NT2/D1 (cell line): ENCODE measurements at regions not wholly inside any gene's neighbourhood (a gene's known extent, or its start where the extent isn't known, plus 50 kb on each side); places are given as distances from the start of the nearest gene placed in this dataset.

Experiments used
- SUZ12 ChIP-seq: IDR thresholded peaks from 2 replicates; pipeline ENCODE4 v1.6.1; 2011; ENCODE audit not compliant: insufficient read length, insufficient read depth; ENCODE audit errors: extremely low read depth
- YY1 ChIP-seq: IDR thresholded peaks from 2 replicates; pipeline ENCODE4 v1.6.1; 2011; ENCODE audit not compliant: insufficient read length, insufficient read depth
- ZNF274 ChIP-seq: IDR thresholded peaks from 2 replicates; pipeline ENCODE4 v1.6.1; 2011; ENCODE audit warnings: mild to moderate bottlenecking, low read depth, low read length

DNA sequence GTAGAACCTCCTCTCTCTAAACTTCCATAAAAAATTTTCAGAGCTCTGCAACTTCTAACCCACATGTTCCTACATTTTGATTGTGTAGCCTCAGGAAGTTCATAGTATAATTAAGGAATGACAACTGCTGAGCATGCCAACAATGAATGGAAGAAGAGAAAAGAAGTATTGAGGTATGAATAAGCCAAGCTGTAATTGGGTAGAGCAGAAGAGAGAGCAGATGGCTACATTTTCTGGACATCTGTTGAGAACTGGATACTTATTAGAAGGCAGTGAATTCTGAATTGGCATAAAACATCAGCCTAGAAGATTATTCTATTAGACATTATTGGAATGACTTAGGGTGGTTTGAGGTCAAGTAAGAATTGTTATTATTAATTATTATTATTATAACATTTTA lies 728.3 kb upstream of the PHF14 start:
- TF ChIP-seq YY1 (no peak), SUZ12 (no peak), ZNF274 (no peak)
